GM21723 (cell line): ENCODE measurements at regions not wholly inside any gene's neighbourhood (a gene's known extent, or its start where the extent isn't known, plus 50 kb on each side); places are given as distances from the start of the nearest gene placed in this dataset.

Experiments used
- ATAC-seq: cut with Tn5 transposase; IDR thresholded peaks from one replicate; pipeline ENCODE4 v1.9.1; 2021; ENCODE audit warnings: mild to moderate bottlenecking, moderate library complexity; ENCODE audit not compliant: unreplicated experiment

DNA sequence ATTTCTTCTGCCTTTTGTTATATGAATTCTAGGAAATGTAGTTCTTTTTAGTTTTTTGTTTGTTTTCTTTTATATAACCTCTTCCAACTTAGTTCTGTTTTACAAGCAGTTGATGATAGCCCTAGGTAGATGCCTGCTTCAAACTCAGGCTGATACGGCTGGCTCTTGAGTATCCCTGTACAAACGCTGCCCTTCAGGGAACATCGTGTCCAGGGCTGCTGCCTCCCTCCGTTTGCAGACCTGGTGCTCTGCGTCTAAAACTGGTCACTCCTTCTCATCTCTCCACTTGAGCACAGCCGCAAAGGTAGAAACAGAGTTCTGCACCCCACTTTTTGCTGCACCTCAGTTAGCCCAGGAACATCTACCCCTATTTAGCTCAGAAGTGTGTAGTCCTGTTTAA lies 310.1 kb downstream of the PRL start:
- ATAC-seq = no peak

DNA sequence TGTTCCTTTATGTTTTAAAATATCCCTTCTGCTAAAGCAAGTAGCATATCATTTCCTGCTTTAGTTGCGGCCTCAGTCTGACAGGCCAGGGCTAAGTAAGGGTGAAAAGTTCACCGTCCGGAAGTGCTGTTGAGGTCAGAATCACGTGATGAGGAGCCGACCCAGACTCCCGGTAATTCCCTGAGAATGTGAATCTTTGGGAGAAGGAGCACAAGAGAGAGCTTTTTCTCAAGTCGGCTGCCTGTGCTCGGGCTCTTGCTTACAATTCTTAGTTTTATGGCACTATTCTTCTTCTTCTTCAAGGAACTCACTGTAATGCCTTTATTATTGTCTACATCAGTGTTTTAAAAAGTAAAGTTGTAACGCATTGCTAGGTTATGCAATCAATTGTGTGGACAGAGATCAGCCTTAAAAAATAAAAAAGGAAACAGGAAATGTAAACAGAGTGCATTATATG lies 309.3 kb downstream of the PRL start:
- peak; percentile 85 for ATAC-seq

DNA sequence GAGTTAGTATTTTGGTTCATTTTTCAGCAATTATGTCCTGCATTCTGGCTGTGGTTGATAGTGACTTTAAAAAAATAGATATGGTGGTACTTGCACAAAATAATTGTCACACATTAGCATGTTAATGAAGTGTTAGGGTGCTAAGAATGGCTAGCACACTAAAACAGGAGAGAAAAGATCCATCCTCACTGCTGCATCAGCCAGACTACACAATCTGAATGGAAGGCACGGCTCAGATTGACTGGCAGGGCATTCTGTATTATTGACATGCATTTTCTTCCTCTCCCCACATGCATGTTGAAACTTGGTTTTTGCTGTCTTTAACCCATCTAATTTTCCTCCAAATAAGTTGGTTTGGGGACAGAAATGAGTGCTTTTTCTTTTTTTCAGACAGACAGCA lies 306.3 kb downstream of the PRL start:
- no peak for ATAC-seq

DNA sequence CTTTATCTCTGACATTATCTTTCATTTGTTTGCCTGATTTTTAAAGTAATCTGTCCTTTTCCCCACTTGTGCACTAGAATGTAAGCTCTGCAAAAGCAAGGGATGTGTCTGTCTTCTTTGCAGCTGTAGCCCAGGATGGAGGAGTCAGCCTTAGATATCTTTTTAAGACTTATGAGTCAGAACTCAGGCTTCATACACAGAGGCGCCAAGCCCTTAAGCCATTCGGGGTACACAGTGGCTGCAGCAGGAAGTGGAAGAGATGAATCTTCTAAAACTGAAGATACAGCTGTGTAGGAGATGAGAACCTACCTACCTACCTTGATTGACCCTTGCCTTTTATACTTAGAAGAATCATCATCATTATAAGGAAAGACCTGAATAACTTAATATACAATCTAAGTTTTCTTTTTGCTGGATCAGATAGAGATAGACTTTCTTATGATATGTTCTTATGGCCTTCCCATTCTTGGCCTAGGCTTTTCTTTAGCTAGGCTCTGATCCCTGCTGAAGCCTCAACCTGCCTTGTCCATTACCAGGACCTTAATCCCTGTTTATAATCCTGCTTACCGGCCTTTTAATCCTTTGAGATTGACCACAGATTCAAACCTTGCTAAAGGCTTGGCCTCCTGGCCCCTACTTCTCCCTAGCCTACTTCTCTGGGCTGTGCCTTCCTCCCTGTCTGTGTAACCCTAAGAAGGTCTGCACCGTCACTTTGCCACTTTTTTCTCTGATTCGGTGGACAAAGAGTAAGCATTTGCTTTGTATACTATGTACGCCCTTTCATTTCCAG lies 304.5 kb downstream of the PRL start:
- ATAC-seq = no peak

DNA sequence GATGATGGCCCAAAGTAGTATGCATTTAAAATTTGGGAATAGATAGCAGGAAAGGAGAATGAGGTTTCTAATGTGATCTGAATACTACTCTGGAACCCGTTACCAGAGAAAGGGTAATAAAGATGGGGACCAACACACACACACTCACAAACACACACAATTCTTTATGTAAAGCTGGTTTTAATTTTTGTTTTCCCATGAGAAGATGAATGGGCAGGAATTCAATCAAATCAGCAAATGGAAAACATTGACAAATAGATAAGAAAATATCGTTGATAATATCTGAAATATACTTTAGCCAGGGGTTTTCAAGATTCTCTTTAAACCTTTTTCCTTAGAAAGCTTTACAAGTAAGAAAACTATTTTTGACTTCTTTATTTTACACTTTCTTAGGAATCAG lies 303.0 kb downstream of the PRL start:
- ATAC-seq = no peak

DNA sequence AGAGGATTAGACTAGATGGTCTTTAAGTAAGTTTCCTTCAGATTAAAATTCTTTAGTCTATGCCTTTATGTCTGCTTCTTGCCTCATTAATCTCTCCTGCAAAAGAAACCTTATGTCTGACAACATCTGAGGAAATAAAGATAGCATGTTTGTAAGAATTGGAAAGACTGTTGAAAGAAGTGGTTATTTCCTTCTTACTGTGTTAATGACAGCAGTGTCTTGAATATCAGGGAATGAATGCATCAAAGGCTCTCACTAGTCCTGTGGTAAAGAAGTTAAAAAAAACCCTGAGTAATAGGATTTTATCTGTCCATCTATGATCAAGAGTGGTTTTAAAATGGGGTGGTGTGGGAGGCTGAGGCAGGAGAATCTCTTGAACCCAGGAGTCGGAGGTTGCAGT lies 302.0 kb downstream of the PRL start:
- ATAC-seq = no peak

DNA sequence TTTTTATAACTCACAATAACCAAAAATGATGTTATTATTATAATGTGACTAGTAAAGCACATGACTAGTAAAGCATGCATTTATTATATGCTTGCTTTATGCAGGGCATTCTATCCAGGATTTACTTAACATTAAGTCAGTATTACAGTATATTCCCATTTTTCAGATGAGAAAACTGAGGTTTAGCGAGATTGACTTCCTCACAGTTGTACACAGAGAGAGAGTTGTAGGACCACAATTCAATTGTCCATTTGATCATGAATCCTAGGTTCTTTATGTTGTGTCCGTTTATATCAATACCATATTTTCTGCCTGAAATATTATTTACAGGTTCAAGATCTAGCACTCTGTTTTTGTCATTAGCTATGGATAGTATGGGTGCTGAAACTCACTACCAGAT lies 301.5 kb downstream of the PRL start:
- ATAC-seq = no peak

DNA sequence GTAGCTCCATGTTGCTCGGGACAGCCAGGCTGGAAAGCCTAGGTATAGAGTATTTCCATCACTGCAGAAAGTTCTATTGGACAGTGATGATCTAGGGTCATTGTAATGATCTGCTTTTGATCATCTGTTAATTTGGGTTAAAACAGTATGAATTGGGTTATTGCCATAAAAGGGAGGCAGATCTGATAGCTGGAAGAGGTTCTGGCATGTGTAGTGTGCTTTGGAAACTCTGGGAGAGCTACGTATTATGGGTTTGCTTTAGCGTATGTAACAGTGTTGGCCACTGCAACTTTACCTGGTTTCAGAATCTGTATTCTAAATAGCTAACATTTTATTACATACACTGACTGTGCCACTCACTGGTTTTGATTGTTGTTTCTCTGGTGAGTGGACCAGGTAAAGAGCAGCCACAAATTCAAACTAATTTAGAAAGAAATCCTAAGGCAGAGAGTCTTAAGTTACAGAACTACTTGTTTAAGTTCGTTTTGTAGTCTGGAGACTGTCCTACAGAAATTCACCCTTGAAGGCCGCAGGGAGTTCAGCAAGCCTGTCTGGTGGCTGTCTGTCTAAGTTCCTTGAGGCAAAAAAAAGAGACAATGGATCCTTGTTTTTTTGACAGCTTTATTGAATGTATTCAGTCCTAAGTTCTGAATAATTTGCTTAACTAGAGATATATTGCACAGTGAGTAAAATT lies 300.3 kb downstream of the PRL start:
- no peak for ATAC-seq

DNA sequence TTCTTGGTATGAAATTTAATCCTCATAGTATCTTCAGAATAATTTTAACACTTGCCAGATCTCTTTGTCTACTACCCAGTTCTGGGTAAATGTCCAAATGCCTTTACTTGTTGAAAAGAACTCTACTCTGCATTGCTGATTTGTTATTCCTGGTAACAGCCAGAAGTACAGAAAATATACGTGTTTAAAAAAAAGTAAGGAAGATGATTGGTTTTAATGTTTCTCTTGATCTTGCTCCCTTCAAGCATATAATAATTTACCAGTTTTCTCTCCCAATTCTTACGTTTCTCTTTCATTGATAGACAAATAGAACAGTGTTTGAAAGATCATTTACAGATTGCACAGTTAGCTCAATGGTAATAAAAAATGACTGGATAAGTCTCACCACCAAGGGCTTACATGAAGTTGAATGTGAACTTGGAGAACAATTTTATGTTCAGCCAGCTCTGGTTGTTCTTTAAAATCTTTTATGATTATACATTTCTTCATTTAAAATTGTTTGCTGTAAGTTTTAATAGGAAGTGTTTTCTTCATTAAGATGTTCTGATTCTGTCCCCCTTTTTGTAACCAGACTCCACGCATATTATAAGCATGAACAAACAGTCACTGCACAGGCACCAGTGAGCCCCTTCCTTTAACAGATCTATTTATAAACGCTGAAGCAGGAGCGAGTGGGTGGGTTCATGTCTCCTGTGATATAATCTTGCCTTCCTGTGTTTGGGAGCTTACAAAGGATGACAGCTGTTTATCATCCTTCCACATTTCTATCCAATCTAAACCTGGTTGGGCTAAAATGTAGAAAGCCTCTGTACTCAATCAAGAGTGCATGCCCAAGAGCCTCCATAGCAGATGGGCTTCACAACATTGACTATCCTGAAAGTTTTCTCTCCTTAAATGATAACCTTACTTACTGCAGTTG lies 299.5 kb downstream of the PRL start:
- no peak for ATAC-seq

DNA sequence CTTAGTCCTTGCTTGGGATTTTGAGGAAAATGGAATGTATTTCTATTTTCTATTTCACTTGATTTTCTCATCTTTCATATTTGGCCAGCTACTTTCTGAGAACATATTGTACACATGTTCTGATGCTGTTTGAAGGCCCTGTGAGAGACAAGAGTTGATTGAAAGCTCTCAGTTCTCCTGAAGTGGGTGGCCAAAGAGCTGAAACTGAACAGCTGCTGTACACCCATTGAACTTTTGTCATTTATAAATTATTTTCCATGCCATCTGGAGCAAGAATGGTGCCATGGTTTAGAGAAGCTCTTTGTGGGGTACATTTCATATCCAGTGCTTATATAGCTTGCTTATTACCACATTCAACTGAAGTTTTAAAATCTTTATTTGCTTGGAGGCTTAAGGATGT lies 298.3 kb downstream of the PRL start:
- ATAC-seq = no peak

DNA sequence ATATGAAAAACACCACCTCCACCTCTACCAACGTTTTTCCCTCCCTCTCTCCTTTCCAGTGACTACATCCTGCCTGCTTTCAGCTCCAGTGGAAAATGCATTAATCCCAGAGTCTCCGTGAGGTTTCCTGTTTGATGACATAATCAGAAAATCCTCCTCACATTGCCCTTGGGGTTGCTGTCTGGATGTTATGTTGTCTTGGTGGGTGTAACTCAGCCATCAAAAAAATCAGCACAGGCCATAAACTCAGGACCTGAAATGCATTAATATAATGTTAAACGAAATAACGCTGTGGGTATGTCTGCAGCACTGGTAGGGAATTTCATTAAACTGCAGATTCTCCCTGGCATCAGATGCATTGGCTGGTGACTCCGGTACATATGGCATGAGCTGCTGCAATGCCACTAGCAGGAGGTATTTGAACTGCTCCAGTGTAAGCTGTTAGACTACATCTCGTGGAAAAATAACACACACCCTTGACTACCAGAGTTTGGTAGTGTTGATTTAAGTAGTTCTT lies 297.8 kb downstream of the PRL start:
- ATAC-seq = no peak

DNA sequence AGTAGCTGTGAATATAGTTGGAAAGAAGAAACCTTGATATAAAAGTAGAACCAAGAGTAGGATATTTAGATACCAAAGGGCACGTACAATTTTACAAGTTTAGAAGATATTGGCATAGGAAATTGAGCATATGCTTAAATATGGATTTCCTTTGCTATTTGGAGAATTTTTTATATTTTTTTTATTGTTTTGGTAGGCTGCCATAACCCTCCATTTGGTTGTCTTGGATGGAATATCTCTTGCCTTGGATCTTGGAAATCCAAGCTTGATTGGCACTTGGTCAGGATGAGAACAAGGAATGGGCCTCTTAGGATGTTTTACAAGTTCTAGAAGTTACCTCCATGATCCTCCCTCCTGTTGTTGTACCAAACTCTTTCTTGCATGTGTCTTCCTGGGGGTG lies 297.1 kb downstream of the PRL start:
- no peak for ATAC-seq

DNA sequence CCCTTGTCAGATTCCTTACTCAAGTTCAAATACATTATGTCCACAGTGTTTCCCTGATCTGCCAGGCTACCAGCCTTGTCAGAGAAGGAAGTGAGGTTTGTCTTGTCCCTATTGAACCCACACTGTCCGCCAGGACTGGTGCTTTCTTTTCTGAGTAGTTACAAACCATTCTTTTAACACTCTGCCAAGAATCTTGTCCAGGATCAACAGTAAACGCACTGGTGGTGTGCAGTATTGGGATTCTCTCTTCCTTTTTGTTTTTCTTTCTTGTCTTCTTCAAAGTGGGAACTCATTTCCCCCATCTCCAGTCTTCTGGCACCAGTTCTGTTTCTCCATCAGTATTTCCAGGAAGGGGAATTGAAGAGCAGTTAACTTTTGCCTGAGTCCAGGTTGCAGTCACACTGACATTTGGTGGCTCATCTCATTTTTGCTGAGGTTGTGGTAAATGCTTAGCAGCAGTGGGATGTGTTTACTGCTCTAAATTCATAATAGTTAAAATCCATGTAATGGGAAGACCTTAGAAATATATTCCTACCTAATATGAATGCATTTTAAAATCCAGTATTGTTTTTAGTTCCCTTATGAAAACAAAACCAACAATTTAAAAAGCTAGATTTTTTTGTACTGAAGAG lies 295.3 kb downstream of the PRL start:
- no peak for ATAC-seq

DNA sequence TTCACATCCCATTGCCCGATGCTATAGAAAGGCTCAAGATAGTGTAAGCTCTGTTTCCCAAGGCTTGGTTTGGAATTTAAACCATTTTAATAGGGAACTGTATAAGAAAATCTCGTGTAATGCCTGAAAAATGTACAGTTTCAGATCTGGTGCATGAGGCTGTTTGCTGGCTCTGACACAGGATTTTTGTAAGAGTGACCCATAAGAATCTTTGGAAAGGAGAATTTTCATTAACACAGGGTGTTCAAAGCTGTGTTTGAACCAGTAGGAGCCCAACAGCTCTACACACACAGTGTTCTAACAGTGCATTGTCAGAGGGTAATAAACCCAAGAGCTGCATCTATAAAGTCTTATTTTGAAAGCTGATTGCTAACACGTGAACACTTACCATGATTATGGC lies 293.5 kb downstream of the PRL start:
- no peak for ATAC-seq

DNA sequence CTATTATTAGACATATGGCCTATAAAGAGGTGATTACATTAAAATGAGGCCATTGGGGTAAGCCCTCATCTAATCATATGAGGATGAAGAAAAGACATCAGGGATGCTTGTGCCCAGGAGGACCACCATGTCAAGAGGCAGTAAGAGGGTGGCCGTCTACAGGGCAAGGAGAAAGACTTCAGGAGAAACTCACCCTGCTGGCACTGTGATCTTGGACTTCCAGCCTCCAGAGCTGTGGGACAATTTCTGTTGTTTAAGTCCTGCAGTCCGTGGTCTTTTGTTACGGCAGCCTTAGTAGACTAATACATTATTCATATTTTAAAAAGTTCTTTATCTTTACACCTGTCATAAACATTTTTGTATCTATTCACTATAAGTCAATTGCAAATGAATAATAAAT lies 290.0 kb downstream of the PRL start:
- ATAC-seq = no peak

DNA sequence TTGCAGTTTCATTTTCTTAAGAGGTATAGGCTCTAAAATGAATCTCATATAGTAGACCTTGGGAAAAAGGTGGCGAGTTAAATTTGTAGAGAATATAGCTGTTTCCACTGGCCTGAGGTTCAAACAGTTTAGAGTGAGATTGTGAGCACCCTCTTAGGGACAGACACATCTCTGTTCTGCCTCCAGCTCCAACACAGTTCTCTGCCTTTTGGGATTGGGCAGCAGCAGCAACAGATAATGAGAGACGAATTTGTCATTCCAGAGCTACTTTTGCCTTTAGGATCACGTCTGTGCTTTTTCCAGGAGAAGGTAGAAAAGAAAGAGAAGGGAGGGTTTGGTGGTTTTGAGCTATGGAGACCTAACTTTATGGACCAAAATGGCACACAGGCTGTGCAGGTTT lies 289.4 kb downstream of the PRL start:
- ATAC-seq = no peak

DNA sequence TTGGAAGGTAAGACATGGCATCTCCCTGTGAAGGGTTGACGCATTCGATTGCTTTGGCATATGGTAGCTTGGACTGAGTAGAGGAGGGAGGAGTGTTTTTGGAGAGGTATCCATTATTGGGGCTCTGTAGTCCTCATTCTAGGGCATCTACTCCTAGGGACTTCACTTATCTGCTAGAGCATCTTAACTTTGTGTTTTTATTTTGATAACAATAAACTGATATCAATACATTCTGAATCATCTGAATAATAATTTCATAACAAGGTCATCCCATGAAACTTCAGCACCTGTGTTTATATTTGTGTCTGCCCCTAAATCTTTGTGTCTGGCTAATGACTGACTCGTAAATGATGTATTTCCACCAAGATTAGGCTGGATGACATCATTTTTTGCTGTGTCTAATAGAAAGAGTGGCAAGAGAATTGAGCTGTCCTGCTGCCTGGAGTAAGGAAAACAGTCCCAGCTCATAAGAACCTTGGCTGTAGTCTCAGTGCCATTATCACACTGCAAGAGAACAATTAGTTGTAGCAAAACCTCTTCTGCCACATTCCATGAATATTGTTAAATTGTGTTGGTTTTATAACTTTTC lies 288.5 kb downstream of the PRL start:
- no peak for ATAC-seq

DNA sequence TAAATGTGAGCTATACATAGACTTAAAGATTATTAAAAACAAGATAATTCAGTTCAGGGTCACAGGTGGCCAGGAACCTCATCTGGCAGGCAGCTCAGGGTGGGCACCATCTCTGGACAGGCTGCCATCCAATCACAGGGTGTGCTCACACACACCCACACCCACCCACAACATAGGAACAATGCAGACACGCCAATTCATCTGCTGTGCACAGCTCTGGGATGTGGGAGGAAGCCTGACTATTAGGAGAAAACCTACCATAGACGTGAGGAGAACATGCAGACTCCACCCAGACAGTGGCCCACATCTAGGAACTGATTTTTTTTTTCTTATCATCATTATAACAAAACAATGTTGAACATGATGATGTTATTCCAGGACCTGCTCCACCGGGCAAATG lies 286.7 kb downstream of the PRL start:
- ATAC-seq = no peak

DNA sequence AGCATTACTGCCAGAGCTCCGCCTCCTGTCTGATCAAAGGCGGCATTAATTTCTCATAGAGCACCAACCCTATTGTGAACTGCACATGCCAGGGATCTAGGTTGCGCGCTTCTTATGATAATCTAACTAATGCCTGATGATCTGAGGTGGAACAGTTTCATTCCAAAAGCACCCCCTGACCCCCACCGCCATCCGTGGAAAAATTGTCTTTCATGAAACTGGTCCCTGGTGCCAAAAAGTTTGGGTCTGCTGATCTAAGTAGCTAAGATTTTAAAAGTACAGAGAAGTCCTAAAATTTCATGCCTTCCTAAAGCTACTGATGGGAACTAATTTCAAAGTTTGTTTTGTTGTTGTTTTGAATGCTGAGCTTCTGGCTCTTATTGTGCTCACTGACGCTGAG lies 281.6 kb downstream of the PRL start:
- ATAC-seq = no peak

DNA sequence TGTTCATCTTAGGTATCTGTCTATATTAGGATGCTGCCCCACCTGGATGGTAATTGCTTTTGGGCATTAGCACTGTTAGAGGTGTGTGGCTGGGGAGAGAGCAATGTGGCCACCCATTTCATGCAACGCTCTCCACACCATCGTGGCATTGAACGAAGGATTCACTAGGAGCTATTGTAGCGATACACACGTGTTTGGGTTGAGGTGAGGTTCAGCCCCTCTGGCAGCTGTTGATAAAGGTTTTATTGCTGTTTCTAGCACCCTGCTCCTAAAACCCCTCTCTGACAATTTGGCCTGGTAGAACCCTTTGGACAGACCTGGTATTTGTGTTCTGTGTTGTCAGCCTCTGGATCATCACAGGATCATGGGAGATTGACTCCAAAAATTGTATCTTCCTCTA lies 280.9 kb downstream of the PRL start:
- no peak for ATAC-seq

DNA sequence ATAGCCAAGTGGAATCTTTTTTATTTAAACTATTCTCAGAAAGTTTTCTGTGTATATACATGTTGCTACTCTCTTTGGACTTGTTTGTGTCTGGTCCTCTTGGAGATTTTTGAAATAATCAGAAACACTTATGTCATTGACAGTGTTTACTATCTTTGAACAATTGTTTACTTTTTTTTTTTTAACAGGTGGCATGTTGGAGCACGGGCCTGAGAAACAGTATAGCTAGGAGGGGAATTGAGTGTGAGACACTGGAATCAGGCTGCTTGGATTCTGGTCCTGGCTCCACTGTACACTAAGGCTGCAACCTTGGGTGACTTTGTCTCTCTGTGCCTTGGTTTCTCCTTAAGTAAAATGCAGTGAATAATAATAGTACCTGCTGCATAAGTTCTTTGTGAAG lies 279.6 kb downstream of the PRL start:
- ATAC-seq = no peak
